ENCODE measurements at regions not wholly inside any gene's neighbourhood (a gene's known extent, or its start where the extent isn't known, plus 50 kb on each side); places are given as distances from the start of the nearest gene placed in this dataset.
A peak's percentile ranks its signal among the peaks of the same experiment; 100 is the strongest.
"Not testable (repeated sequence)": the region's sequence is repeated elsewhere in the genome, so short reads cannot be mapped to it uniquely, and the experiment has no call there.

DNA sequence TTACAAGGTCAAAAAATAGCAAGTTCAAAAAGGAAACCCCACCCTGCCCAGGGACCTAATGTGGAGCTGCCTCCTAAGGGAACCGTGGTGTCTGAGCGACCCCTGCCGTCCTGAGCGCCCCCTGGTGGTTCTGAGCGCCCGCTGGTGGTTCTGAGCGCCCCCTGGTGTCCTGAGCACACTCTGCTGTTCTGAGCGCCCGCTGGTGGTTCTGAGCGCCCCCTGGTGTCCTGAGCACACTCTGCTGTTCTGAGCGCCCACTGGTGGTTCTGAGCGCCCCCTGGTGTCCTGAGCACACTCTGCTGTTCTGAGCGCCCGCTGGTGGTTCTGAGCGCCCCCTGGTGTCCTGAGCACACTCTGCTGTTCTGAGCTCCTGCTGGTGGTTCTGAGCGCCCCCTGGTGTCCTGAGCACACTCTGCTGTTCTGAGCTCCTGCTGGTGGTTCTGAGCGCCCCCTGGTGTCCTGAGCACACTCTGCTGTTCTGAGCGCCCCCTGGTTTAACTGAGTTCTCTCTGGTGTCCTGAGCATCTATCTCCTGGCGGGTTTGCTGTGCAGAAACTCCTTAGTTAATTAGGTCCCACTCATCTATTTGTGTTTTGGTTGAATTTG, 1137.5 kb downstream of the TMEM121 start:
- peak in 2 of 6 experiments; percentile 13 to 19 for TF ChIP-seq CTCF (IDR thresholded peaks at IDR 0.05)
- not testable (repeated sequence) for TF ChIP-seq POLR2A (IDR thresholded peaks at IDR 0.05)
